GM12878 (cell line): ENCODE measurements at regions not wholly inside any gene's neighbourhood (a gene's known extent, or its start where the extent isn't known, plus 50 kb on each side); places are given as distances from the start of the nearest gene placed in this dataset.

Experiments
- ATAC-seq: fragments of 200-7000 bp; cut with Tn5 transposase; 3 replicates; pipeline ENCODE4 v1.9.1; 2020; ENCODE audit warnings: mild to moderate bottlenecking, moderate library complexity
- BruUV-seq: library from RNA; stranded (reverse); fragments of 400-500 nt; replicated peaks from 2 replicates; lab custom pipeline; 2021; lab: Mats Ljungman, UMichigan
- CTCF ChIA-PET: fragments of 300-600 bp; sonication (Branson Sonifier 250); formaldehyde crosslinking; extraction: SDS; loops from one replicate; lab custom pipeline; 2021; ENCODE audit warnings: inconsistent platforms; lab: Yijun Ruan, JAX
- POLR2A ChIA-PET: fragments of 350-600 bp; formaldehyde crosslinking; extraction: SDS; loops from one replicate; lab custom pipeline; 2021; ENCODE audit warnings: inconsistent platforms; lab: Charles Lee
- RAD21 ChIA-PET: fragments of 300-600 bp; sonication (Branson Sonifier 250); formaldehyde crosslinking; loops from one replicate; lab custom pipeline; 2023; ENCODE audit warnings: antibody characterized with exemption; ENCODE audit not compliant: unreplicated experiment; lab: Charles Lee
- SMC1A ChIA-PET: fragments of 300-600 bp; sonication (Branson Sonifier 250); formaldehyde crosslinking; loops from one replicate; lab custom pipeline; 2023; ENCODE audit not compliant: unreplicated experiment, uncharacterized antibody; lab: Charles Lee
- DNase-seq: peaks from one replicate; pipeline ENCODE4 v3.0.0-alpha.2; 2011; ENCODE audit warnings: low read depth, low spot score
- FAIRE-seq: peaks from 3 replicates; lab custom pipeline; 2011; peaks lifted over from hg19 to GRCh38; lab: Jason Lieb, UNC
- H2AFZ ChIP-seq: 2 replicates; pipeline ENCODE4 v1.6.0; 2011; ENCODE audit warnings: low read depth, low read length, control low read depth; ENCODE audit not compliant: control insufficient read depth
- H3K27ac ChIP-seq: 2 replicates; pipeline ENCODE4 v1.5.1; 2011; ENCODE audit warnings: control low read depth; ENCODE audit not compliant: control insufficient read depth, insufficient read depth
- H3K27me3 ChIP-seq, 2 experiments: replicated peaks in 1 of 2; 2 replicates each; pipeline versions ENCODE4 v1.6.0 to v1.6.1; 2011; ENCODE audit warnings: low read length in 1 of 2; ENCODE audit not compliant: control insufficient read depth in 2 of 2, insufficient read depth in 2 of 2
- H3K36me3 ChIP-seq, 2 experiments: 2 replicates each; pipeline ENCODE4 v1.5.1; 2011; ENCODE audit warnings: low read length in 1 of 2; ENCODE audit not compliant: control insufficient read depth in 2 of 2, insufficient read depth in 2 of 2
- H3K4me1 ChIP-seq: 2 replicates; pipeline ENCODE4 v1.6.1; 2011; ENCODE audit warnings: mild to moderate bottlenecking, low read length, moderate library complexity, mixed read lengths; ENCODE audit not compliant: control insufficient read depth, insufficient read depth
- H3K4me2 ChIP-seq: 2 replicates; pipeline ENCODE4 v1.6.0; 2011; ENCODE audit warnings: control low read depth; ENCODE audit not compliant: control insufficient read depth, insufficient read depth
- H3K4me3 ChIP-seq: fragments of 200-600 bp; sonication (generic); 2 replicates; pipeline ENCODE4 v1.5.1; 2016
- H3K79me2 ChIP-seq: 2 replicates; pipeline ENCODE4 v1.6.0; 2011; ENCODE audit warnings: low read length; ENCODE audit not compliant: control insufficient read depth, insufficient read depth
- H3K9ac ChIP-seq: 2 replicates; pipeline ENCODE4 v1.8.0; 2011; ENCODE audit warnings: low read length, control low read depth, mixed read lengths; ENCODE audit not compliant: control insufficient read depth, insufficient read depth
- H3K9me3 ChIP-seq: replicated peaks from 3 replicates; pipeline ENCODE4 v1.5.1; 2011; ENCODE audit warnings: mild to moderate bottlenecking, low read length; ENCODE audit not compliant: control insufficient read depth, insufficient read depth
- H4K20me1 ChIP-seq: 2 replicates; pipeline ENCODE4 v1.6.0; 2011; ENCODE audit not compliant: control insufficient read depth, insufficient read depth
- CHD1 ChIP-seq: IDR thresholded peaks from 2 replicates; pipeline ENCODE4 v1.6.1; 2012; ENCODE audit warnings: low read depth, low read length, improper control_type of control experiment
- ESRRA ChIP-seq: IDR thresholded peaks from 2 replicates; pipeline ENCODE4 v1.6.1; 2012; ENCODE audit warnings: mild to moderate bottlenecking, low read length, improper control_type of control experiment
- FOXM1 ChIP-seq: IDR thresholded peaks from 2 replicates; pipeline ENCODE4 v1.6.1; 2012; ENCODE audit warnings: low read depth, mild to moderate bottlenecking, inconsistent platforms, low read length, moderate library complexity
- HCFC1 ChIP-seq: fragments of 150-350 bp; IDR thresholded peaks from 2 replicates; pipeline ENCODE4 v1.6.1; 2014; ENCODE audit warnings: low read length
- IKZF1 ChIP-seq: fragments of 450-650 bp; conservative IDR thresholded peaks from 2 replicates; pipeline ENCODE4 v1.6.1; 2017; ENCODE audit warnings: antibody characterized with exemption, mild to moderate bottlenecking
- IRF4 ChIP-seq: IDR thresholded peaks from 2 replicates; pipeline ENCODE4 v1.6.1; 2011; ENCODE audit warnings: low read depth, low read length
- MEF2B ChIP-seq: fragments of 450-650 bp; IDR thresholded peaks from 2 replicates; pipeline ENCODE4 v1.6.1; 2018; ENCODE audit warnings: mild to moderate bottlenecking, moderate library complexity; ENCODE audit not compliant: partially characterized antibody, poor library complexity, severe bottlenecking
- MXI1 ChIP-seq: fragments of 150-350 bp; IDR thresholded peaks from 2 replicates; pipeline ENCODE4 v1.6.1; 2011; ENCODE audit warnings: low read depth, mild to moderate bottlenecking, inconsistent platforms, low read length, improper control_type of control experiment
- NFXL1 ChIP-seq: fragments of 450-650 bp; IDR thresholded peaks from 2 replicates; pipeline ENCODE4 v1.6.1; 2017; ENCODE audit warnings: antibody characterized with exemption, mild to moderate bottlenecking, borderline replicate concordance
- STAT1 ChIP-seq: fragments of 450-650 bp; conservative IDR thresholded peaks from 2 replicates; pipeline ENCODE4 v1.6.1; 2014; ENCODE audit warnings: antibody characterized with exemption, mild to moderate bottlenecking
- ZZZ3 ChIP-seq: IDR thresholded peaks from 2 replicates; pipeline ENCODE4 v1.6.1; 2011; ENCODE audit warnings: low read depth; ENCODE audit not compliant: control insufficient read depth, insufficient read length
- WGBS: methylation state at CpG from one replicate; pipeline ENCODE4 v1.1.6; 2016; ENCODE audit warnings: low lambda C conversion rate; ENCODE audit not compliant: insufficient replicate concordance, insufficient coverage; ENCODE audit errors: missing lambda C conversion rate; 5-methylcytosine and 5-hydroxymethylcytosine counted together
- in situ Hi-C: fragments of 300-500 bp; cut with MboI; formaldehyde crosslinking; loops from 9 replicates; pipeline ENCODE4 v1.14.3; 2018; ENCODE audit warnings: mixed read lengths
- intact Hi-C: fragments of 100-400 bp; cut with micrococcal nuclease; formaldehyde crosslinking; loops from one replicate; pipeline ENCODE4 v1.14.2; 2022; ENCODE audit not compliant: unreplicated experiment
- TF ChIP-seq, protein P1 (sequence below): IDR thresholded peaks from 2 replicates; pipeline ENCODE4 v1.6.1; 2012; ENCODE audit warnings: low read depth, low read length, improper control_type of control experiment
- TF ChIP-seq, protein P2 (sequence below): fragments of 450-650 bp; IDR thresholded peaks from 2 replicates; pipeline ENCODE4 v1.6.1; 2017; ENCODE audit warnings: borderline replicate concordance
- TF ChIP-seq, protein P3 (sequence below): IDR thresholded peaks from 2 replicates; pipeline ENCODE4 v1.6.1; 2011; ENCODE audit warnings: low read depth, low read length, improper control_type of control experiment, borderline replicate concordance
- TF ChIP-seq, protein P4 (sequence below): fragments of 450-650 bp; IDR thresholded peaks from 2 replicates; pipeline ENCODE4 v1.6.1; 2017; ENCODE audit warnings: mild to moderate bottlenecking
- TF ChIP-seq, protein P5 (sequence below): IDR thresholded peaks from 2 replicates; pipeline ENCODE4 v1.6.1; 2011; ENCODE audit warnings: mild to moderate bottlenecking, low read depth, low read length, moderate library complexity; ENCODE audit not compliant: insufficient replicate concordance

DNA sequence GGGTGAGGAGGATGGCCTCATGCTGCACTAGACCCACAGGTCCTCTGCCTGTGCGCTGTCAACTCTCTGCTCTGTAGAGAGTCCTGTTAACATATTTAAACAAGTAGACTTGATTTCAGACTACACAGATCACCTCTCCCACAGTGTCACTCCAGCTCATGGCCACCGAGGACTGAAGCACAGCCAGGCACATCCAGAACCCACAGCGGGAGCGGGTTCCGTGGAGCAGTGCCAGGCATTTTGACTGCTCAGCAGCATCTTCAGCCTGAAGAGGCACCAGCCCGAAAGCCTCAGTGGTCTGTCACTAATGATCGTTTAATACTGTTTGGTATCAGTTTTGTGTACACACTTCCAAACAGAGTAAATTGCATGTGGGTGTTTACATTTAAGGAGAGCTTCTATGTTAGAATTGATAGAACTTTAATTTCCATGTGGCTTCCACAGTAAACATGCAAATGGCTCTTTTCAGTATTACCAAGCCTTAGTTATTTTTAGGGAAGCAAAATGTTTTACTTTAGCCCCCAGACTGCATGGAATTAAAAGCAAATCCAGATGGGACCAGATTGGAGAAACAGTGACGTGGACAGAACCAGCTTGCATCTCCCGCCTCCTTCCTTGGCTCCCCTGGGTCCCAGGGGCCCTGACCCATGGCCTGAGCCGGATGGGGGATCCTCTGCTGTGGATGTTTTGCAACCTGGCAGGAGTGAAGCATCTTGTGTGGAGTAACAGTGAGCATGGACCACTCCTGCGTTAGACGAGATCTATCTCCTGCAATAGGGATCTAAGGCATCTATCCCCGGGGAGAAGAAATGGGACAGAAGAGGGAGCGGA, 196.7 kb upstream of the CDH4 start (continued):
- TF ChIP-seq IKZF1 (no peak), STAT1 (no peak), MXI1 (no peak), FOXM1 (no peak), HCFC1 (no peak), CHD1 (no peak), IRF4 (no peak)
- TF ChIP-seq, protein P1, sequence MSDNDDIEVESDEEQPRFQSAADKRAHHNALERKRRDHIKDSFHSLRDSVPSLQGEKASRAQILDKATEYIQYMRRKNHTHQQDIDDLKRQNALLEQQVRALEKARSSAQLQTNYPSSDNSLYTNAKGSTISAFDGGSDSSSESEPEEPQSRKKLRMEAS, result no peak

DNA sequence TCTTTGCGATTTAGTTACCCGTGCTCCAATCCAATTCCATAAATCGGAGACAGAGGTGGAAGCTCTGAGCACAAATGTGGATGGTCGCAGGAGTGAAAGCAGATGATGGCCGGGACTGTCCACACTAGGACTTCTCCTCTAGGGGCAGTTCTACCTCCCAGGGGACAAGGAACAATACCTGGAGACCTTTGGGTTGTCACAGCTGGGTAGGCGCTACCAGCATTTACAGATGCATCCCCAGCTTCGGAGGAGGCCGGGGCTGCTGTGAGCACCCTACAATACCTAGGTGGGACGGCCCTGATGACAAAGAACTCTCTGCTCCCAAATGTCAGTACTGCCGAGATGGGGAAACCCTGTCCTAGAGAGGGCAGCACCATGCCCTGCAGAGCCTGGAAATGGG, 195.9 kb upstream of the CDH4 start:
- no peak for DNase-seq
- Histone ChIP-seq H3K4me3 (no peak overlapping the region), H3K27ac (no peak overlapping the region), H3K79me2 (no peaks in the 10 kb centered on the region), H3K27me3 (no peaks in the 10 kb centered on the region), H3K4me2 (no peak overlapping the region), H3K9ac (no peak overlapping the region), H2AFZ (no peak overlapping the region), H3K9me3 (no peaks in the 10 kb centered on the region; the same call in 2 of the 3 replicates), H4K20me1 (no peaks in the 10 kb centered on the region), H3K36me3 (no peaks in the 10 kb centered on the region), H3K4me1 (no peaks in the 10 kb centered on the region)
- no peak for ATAC-seq
- ChIA-PET CTCF (no interaction called here), SMC1A (no interaction called here), POLR2A (no interaction called here), RAD21 (no interaction called here)
- 38% methylated on average over 10 of the region's 10 CpGs for WGBS
- intact Hi-C loops, result no loop called here
- FAIRE-seq, result no peak
- in situ Hi-C loops, result loop anchor here (25.0 kb wide), 1 partner anchor 94 kb away; no protein-coding TSS in a partner anchor
- BruUV-seq, result no TSS peak
- TF ChIP-seq ZZZ3, result no peak
- no peak for TF ChIP-seq ESRRA
- no peak for TF ChIP-seq NFXL1
- TF ChIP-seq, protein P2, sequence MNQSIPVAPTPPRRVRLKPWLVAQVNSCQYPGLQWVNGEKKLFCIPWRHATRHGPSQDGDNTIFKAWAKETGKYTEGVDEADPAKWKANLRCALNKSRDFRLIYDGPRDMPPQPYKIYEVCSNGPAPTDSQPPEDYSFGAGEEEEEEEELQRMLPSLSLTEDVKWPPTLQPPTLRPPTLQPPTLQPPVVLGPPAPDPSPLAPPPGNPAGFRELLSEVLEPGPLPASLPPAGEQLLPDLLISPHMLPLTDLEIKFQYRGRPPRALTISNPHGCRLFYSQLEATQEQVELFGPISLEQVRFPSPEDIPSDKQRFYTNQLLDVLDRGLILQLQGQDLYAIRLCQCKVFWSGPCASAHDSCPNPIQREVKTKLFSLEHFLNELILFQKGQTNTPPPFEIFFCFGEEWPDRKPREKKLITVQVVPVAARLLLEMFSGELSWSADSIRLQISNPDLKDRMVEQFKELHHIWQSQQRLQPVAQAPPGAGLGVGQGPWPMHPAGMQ, result no peak
- TF ChIP-seq, protein P3, sequence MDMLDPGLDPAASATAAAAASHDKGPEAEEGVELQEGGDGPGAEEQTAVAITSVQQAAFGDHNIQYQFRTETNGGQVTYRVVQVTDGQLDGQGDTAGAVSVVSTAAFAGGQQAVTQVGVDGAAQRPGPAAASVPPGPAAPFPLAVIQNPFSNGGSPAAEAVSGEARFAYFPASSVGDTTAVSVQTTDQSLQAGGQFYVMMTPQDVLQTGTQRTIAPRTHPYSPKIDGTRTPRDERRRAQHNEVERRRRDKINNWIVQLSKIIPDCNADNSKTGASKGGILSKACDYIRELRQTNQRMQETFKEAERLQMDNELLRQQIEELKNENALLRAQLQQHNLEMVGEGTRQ, result no peak
- TF ChIP-seq, protein P4, sequence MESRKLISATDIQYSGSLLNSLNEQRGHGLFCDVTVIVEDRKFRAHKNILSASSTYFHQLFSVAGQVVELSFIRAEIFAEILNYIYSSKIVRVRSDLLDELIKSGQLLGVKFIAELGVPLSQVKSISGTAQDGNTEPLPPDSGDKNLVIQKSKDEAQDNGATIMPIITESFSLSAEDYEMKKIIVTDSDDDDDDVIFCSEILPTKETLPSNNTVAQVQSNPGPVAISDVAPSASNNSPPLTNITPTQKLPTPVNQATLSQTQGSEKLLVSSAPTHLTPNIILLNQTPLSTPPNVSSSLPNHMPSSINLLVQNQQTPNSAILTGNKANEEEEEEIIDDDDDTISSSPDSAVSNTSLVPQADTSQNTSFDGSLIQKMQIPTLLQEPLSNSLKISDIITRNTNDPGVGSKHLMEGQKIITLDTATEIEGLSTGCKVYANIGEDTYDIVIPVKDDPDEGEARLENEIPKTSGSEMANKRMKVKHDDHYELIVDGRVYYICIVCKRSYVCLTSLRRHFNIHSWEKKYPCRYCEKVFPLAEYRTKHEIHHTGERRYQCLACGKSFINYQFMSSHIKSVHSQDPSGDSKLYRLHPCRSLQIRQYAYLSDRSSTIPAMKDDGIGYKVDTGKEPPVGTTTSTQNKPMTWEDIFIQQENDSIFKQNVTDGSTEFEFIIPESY, result no peak
- no peak for TF ChIP-seq MEF2B
- TF ChIP-seq, protein P5, sequence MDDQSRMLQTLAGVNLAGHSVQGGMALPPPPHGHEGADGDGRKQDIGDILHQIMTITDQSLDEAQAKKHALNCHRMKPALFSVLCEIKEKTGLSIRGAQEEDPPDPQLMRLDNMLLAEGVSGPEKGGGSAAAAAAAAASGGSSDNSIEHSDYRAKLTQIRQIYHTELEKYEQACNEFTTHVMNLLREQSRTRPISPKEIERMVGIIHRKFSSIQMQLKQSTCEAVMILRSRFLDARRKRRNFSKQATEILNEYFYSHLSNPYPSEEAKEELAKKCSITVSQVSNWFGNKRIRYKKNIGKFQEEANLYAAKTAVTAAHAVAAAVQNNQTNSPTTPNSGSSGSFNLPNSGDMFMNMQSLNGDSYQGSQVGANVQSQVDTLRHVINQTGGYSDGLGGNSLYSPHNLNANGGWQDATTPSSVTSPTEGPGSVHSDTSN, result no peak
